ENCODE measurements at regions not wholly inside any gene's neighbourhood (a gene's known extent, or its start where the extent isn't known, plus 50 kb on each side); places are given as distances from the start of the nearest gene placed in this dataset.

DNA sequence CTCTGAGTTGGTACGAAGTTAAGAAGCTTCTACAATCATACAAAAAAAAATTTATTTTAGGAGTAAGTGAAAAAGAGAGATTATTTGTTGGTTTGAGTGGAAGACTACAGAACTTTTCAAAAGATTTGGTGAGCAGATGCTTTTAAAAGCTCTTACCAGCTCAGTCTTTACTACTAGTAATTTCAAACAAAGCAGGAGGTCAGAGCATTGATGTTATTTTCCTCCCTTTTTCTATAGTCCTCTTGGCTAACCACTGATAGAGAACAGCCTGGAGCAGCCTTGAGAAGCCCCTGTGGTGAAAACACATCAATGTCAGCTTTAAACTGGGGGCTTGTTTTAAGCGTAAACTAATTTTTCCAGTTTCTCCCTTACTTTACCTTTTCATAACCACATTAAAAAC is 559.3 kb upstream of the CDH2 start:
- TF ChIP-seq, protein P1, sequence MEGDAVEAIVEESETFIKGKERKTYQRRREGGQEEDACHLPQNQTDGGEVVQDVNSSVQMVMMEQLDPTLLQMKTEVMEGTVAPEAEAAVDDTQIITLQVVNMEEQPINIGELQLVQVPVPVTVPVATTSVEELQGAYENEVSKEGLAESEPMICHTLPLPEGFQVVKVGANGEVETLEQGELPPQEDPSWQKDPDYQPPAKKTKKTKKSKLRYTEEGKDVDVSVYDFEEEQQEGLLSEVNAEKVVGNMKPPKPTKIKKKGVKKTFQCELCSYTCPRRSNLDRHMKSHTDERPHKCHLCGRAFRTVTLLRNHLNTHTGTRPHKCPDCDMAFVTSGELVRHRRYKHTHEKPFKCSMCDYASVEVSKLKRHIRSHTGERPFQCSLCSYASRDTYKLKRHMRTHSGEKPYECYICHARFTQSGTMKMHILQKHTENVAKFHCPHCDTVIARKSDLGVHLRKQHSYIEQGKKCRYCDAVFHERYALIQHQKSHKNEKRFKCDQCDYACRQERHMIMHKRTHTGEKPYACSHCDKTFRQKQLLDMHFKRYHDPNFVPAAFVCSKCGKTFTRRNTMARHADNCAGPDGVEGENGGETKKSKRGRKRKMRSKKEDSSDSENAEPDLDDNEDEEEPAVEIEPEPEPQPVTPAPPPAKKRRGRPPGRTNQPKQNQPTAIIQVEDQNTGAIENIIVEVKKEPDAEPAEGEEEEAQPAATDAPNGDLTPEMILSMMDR (tag by site-specific recombination; IDR thresholded peaks at IDR 0.05): no peak
- TF ChIP-seq, protein P2, sequence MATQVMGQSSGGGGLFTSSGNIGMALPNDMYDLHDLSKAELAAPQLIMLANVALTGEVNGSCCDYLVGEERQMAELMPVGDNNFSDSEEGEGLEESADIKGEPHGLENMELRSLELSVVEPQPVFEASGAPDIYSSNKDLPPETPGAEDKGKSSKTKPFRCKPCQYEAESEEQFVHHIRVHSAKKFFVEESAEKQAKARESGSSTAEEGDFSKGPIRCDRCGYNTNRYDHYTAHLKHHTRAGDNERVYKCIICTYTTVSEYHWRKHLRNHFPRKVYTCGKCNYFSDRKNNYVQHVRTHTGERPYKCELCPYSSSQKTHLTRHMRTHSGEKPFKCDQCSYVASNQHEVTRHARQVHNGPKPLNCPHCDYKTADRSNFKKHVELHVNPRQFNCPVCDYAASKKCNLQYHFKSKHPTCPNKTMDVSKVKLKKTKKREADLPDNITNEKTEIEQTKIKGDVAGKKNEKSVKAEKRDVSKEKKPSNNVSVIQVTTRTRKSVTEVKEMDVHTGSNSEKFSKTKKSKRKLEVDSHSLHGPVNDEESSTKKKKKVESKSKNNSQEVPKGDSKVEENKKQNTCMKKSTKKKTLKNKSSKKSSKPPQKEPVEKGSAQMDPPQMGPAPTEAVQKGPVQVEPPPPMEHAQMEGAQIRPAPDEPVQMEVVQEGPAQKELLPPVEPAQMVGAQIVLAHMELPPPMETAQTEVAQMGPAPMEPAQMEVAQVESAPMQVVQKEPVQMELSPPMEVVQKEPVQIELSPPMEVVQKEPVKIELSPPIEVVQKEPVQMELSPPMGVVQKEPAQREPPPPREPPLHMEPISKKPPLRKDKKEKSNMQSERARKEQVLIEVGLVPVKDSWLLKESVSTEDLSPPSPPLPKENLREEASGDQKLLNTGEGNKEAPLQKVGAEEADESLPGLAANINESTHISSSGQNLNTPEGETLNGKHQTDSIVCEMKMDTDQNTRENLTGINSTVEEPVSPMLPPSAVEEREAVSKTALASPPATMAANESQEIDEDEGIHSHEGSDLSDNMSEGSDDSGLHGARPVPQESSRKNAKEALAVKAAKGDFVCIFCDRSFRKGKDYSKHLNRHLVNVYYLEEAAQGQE (tag by site-specific recombination; IDR thresholded peaks at IDR 0.05): no peak
- TF ChIP-seq ZNF670 (tag by site-specific recombination; IDR thresholded peaks at IDR 0.05; ENCODE audit: low read depth): no peak
- TF ChIP-seq, protein P3, sequence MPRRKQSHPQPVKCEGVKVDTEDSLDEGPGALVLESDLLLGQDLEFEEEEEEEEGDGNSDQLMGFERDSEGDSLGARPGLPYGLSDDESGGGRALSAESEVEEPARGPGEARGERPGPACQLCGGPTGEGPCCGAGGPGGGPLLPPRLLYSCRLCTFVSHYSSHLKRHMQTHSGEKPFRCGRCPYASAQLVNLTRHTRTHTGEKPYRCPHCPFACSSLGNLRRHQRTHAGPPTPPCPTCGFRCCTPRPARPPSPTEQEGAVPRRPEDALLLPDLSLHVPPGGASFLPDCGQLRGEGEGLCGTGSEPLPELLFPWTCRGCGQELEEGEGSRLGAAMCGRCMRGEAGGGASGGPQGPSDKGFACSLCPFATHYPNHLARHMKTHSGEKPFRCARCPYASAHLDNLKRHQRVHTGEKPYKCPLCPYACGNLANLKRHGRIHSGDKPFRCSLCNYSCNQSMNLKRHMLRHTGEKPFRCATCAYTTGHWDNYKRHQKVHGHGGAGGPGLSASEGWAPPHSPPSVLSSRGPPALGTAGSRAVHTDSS (tag by site-specific recombination; IDR thresholded peaks at IDR 0.05): no peak
- TF ChIP-seq, protein P4, sequence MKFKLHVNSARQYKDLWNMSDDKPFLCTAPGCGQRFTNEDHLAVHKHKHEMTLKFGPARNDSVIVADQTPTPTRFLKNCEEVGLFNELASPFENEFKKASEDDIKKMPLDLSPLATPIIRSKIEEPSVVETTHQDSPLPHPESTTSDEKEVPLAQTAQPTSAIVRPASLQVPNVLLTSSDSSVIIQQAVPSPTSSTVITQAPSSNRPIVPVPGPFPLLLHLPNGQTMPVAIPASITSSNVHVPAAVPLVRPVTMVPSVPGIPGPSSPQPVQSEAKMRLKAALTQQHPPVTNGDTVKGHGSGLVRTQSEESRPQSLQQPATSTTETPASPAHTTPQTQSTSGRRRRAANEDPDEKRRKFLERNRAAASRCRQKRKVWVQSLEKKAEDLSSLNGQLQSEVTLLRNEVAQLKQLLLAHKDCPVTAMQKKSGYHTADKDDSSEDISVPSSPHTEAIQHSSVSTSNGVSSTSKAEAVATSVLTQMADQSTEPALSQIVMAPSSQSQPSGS (tag by site-specific recombination; IDR thresholded peaks at IDR 0.05; ENCODE audit: low read depth): no peak
- TF ChIP-seq ZNF175 (tag by site-specific recombination; IDR thresholded peaks at IDR 0.05): no peak
- no peak for TF ChIP-seq KLF9 (tag by site-specific recombination; IDR thresholded peaks at IDR 0.05; ENCODE audit: low read depth)
- TF ChIP-seq, protein P5, sequence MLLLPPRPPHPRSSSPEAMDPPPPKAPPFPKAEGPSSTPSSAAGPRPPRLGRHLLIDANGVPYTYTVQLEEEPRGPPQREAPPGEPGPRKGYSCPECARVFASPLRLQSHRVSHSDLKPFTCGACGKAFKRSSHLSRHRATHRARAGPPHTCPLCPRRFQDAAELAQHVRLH (tag by site-specific recombination; IDR thresholded peaks at IDR 0.05): no peak
- no peak for TF ChIP-seq YY1 (tag by site-specific recombination; IDR thresholded peaks at IDR 0.05)
- no peak for TF ChIP-seq TCF7L2 (IDR thresholded peaks at IDR 0.05; ENCODE audit: borderline replicate concordance, low read depth, low read length)
- TF ChIP-seq ZNF707 (tag by site-specific recombination; IDR thresholded peaks at IDR 0.05): no peak
